HG03095 (cell line): ENCODE measurements at regions not wholly inside any gene's neighbourhood (a gene's known extent, or its start where the extent isn't known, plus 50 kb on each side); places are given as distances from the start of the nearest gene placed in this dataset.
"Not testable (repeated sequence)": the region's sequence is repeated elsewhere in the genome, so short reads cannot be mapped to it uniquely, and the experiment has no call there.

Source experiments
- ATAC-seq: cut with Tn5 transposase; IDR thresholded peaks from one replicate; pipeline ENCODE4 v1.9.1; 2021; ENCODE audit warnings: moderate library complexity; ENCODE audit not compliant: unreplicated experiment

GRCh38 chr6:158920311-158920905 lies 79.6 kb downstream of the RSPH3 start:
- no peak for ATAC-seq

- no peak for ATAC-seq
Measured at GRCh38 chr6:158919865-158920264, 80.1 kb downstream of the RSPH3 start.

GRCh38 chr6:158916617-158917016 lies 83.4 kb downstream of the RSPH3 start:
- ATAC-seq, result no peak

- no peak for ATAC-seq
Measured at GRCh38 chr6:158914923-158915322, 85.1 kb downstream of the RSPH3 start.

- no peak for ATAC-seq
Measured at GRCh38 chr6:158913580-158913979, 86.4 kb downstream of the RSPH3 start.

GRCh38 chr6:158912655-158913054 lies 87.3 kb downstream of the RSPH3 start:
- no peak for ATAC-seq

- ATAC-seq, result no peak
Measured at GRCh38 chr6:158911746-158912480, 88.1 kb downstream of the RSPH3 start.

GRCh38 chr6:158910484-158911440 lies 89.2 kb downstream of the RSPH3 start:
- ATAC-seq, result peak; percentile 58

- no peak for ATAC-seq
Measured at GRCh38 chr6:158909938-158910337, 90.1 kb downstream of the RSPH3 start.

GRCh38 chr6:158908606-158909005 lies 89.4 kb upstream of the EZR start:
- no peak for ATAC-seq

- ATAC-seq, result no peak
Measured at GRCh38 chr6:158907931-158908330, 88.8 kb upstream of the EZR start.

- ATAC-seq, result no peak
Measured at GRCh38 chr6:158906926-158907325, 87.8 kb upstream of the EZR start.

- ATAC-seq, result no peak
Measured at GRCh38 chr6:158905277-158905676, 86.1 kb upstream of the EZR start.

GRCh38 chr6:158903801-158904200 lies 84.6 kb upstream of the EZR start:
- ATAC-seq, result no peak

GRCh38 chr6:158900663-158901312 lies 81.6 kb upstream of the EZR start:
- no peak for ATAC-seq

- ATAC-seq, result no peak
Measured at GRCh38 chr6:158897236-158897635, 78.1 kb upstream of the EZR start.

- ATAC-seq, result no peak
Measured at GRCh38 chr6:158895661-158896060, 76.5 kb upstream of the EZR start.

GRCh38 chr6:158894193-158894592 lies 75.0 kb upstream of the EZR start:
- ATAC-seq, result no peak

GRCh38 chr6:158892266-158892665 lies 73.1 kb upstream of the EZR start:
- ATAC-seq, result no peak

GRCh38 chr6:158891560-158891959 lies 72.4 kb upstream of the EZR start:
- not testable (repeated sequence) for ATAC-seq

GRCh38 chr6:158888171-158888570 lies 69.0 kb upstream of the EZR start:
- ATAC-seq, result not testable (repeated sequence)
